OCI-LY7 (cell line): ENCODE measurements at regions not wholly inside any gene's neighbourhood (a gene's known extent, or its start where the extent isn't known, plus 50 kb on each side); places are given as distances from the start of the nearest gene placed in this dataset.

Experiments
- BruUV-seq: library from RNA; stranded (reverse); fragments of 400-500 nt; replicated peaks from 2 replicates; lab custom pipeline; 2021; lab: Mats Ljungman, UMichigan
- CTCF ChIA-PET: fragments of 300-600 bp; sonication (Branson Sonifier 250); formaldehyde crosslinking; loops from one replicate; lab custom pipeline; 2022; ENCODE audit warnings: antibody characterized with exemption; ENCODE audit not compliant: unreplicated experiment; lab: Charles Lee
- POLR2A ChIA-PET: fragments of 300-600 bp; sonication (Branson Sonifier 250); formaldehyde crosslinking; loops from one replicate; lab custom pipeline; 2022; ENCODE audit warnings: antibody characterized with exemption; lab: Charles Lee
- DNase-seq: peaks from one replicate; pipeline ENCODE4 v3.0.0-alpha.2; 2015; ENCODE audit warnings: low spot score
- H2AFZ ChIP-seq: fragments of 200-600 bp; sonication (generic), shearing (Covaris generic); 2 replicates; pipeline ENCODE4 v1.6.1; 2014; ENCODE audit warnings: mild to moderate bottlenecking, antibody characterized with exemption, low read length, moderate library complexity
- H3K27ac ChIP-seq: fragments of 200-600 bp; sonication (generic); 2 replicates; pipeline ENCODE4 v1.5.1; 2014; ENCODE audit warnings: mixed run types, low read depth, mild to moderate bottlenecking, moderate library complexity, low read length, inconsistent platforms; ENCODE audit not compliant: poor library complexity, severe bottlenecking
- H3K36me3 ChIP-seq: fragments of 200-600 bp; sonication (generic); 2 replicates; pipeline ENCODE4 v1.6.1; 2014; ENCODE audit warnings: mild to moderate bottlenecking, antibody characterized with exemption, low read length, moderate library complexity, mixed read lengths; ENCODE audit not compliant: insufficient read depth
- H3K4me1 ChIP-seq: fragments of 200-600 bp; sonication (generic); 2 replicates; pipeline ENCODE4 v1.5.1; 2014; ENCODE audit warnings: mild to moderate bottlenecking, low read length; ENCODE audit not compliant: insufficient read depth, poor library complexity, severe bottlenecking
- H3K4me2 ChIP-seq: fragments of 200-600 bp; sonication (generic); 2 replicates; pipeline ENCODE4 v1.6.1; 2014; ENCODE audit warnings: mild to moderate bottlenecking, low read length
- H3K4me3 ChIP-seq: fragments of 200-600 bp; sonication (generic); 2 replicates; pipeline ENCODE4 v1.5.1; 2014; ENCODE audit warnings: mild to moderate bottlenecking, low read depth, low read length; ENCODE audit not compliant: poor library complexity, severe bottlenecking
- H3K79me2 ChIP-seq: fragments of 200-600 bp; sonication (generic); 2 replicates; pipeline ENCODE4 v1.6.1; 2016; ENCODE audit warnings: low read depth, mild to moderate bottlenecking, low read length, moderate library complexity, mixed read lengths; ENCODE audit not compliant: insufficient read depth
- H3K9me2 ChIP-seq: fragments of 200-600 bp; sonication (generic); 2 replicates; pipeline ENCODE4 v1.6.1; 2016; ENCODE audit warnings: mild to moderate bottlenecking, low read length, mixed read lengths; ENCODE audit not compliant: insufficient read depth
- H3K9me3 ChIP-seq: fragments of 200-600 bp; sonication (generic); 2 replicates; pipeline ENCODE4 v1.6.1; 2014; ENCODE audit warnings: mild to moderate bottlenecking, mixed run types, low read length, mixed read lengths
- H4K20me1 ChIP-seq: fragments of 200-600 bp; sonication (generic); 2 replicates; pipeline ENCODE4 v1.6.1; 2014; ENCODE audit warnings: mild to moderate bottlenecking, antibody characterized with exemption, low read length, moderate library complexity, mixed read lengths; ENCODE audit not compliant: insufficient read depth
- EZH2phosphoT487 ChIP-seq: fragments of 200-600 bp; sonication (generic); IDR thresholded peaks from 2 replicates; pipeline ENCODE4 v1.6.1; 2018; ENCODE audit warnings: low read depth, borderline replicate concordance, mild to moderate bottlenecking, mixed run types, antibody characterized with exemption, low read length, moderate library complexity, mixed read lengths
- intact Hi-C: fragments of 100-400 bp; cut with micrococcal nuclease; formaldehyde crosslinking; loops from one replicate; pipeline ENCODE4 v1.10.0; 2022; ENCODE audit not compliant: unreplicated experiment
- TF ChIP-seq, protein P1 (sequence below): fragments of 200-600 bp; sonication (generic); conservative IDR thresholded peaks from 2 replicates; pipeline ENCODE4 v1.5.1; 2014; ENCODE audit warnings: mild to moderate bottlenecking, antibody characterized with exemption, low read length, moderate library complexity, mixed read lengths

DNA sequence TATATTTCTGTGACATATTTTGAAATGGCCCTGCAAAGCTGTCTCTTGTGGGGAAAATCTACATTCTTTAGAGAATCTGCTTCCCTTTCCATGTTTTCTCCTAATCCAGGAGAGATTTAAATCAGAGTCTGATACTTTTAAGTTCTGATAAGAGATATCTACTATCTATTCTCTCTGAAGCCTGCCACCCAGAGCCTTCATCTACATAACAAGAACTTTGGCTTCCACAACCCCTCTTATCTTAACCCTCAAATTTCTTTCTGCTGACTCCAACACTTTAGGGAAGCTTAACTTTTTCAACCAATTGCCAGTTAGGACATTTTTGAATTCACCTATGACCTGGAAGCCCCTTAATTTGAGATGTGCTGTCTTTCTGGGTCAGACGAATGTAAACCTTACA is 965.2 kb downstream of the TBC1D22A start:
- H3K4me2 ChIP-seq: no peak overlapping the region
- TF ChIP-seq, protein P1, sequence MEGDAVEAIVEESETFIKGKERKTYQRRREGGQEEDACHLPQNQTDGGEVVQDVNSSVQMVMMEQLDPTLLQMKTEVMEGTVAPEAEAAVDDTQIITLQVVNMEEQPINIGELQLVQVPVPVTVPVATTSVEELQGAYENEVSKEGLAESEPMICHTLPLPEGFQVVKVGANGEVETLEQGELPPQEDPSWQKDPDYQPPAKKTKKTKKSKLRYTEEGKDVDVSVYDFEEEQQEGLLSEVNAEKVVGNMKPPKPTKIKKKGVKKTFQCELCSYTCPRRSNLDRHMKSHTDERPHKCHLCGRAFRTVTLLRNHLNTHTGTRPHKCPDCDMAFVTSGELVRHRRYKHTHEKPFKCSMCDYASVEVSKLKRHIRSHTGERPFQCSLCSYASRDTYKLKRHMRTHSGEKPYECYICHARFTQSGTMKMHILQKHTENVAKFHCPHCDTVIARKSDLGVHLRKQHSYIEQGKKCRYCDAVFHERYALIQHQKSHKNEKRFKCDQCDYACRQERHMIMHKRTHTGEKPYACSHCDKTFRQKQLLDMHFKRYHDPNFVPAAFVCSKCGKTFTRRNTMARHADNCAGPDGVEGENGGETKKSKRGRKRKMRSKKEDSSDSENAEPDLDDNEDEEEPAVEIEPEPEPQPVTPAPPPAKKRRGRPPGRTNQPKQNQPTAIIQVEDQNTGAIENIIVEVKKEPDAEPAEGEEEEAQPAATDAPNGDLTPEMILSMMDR: no peak
- no peak for TF ChIP-seq EZH2phosphoT487
- H3K4me3 ChIP-seq: no peak overlapping the region
- POLR2A ChIA-PET: no interaction called here
- no peak overlapping the region for H3K27ac ChIP-seq
- no peaks in the 10 kb centered on the region for H3K36me3 ChIP-seq
- no peak overlapping the region for H2AFZ ChIP-seq
- no peaks in the 10 kb centered on the region for H4K20me1 ChIP-seq
- H3K4me1 ChIP-seq: no peaks in the 10 kb centered on the region
- CTCF ChIA-PET: no interaction called here
- BruUV-seq: no TSS peak
- intact Hi-C loops: no loop called here
- no peaks in the 10 kb centered on the region for H3K9me2 ChIP-seq
- H3K9me3 ChIP-seq: peaks cover 6% of the 10 kb centered on the region; the same call in 1 of the 2 replicates
- H3K79me2 ChIP-seq: no peaks in the 10 kb centered on the region
- DNase-seq: no peak

DNA sequence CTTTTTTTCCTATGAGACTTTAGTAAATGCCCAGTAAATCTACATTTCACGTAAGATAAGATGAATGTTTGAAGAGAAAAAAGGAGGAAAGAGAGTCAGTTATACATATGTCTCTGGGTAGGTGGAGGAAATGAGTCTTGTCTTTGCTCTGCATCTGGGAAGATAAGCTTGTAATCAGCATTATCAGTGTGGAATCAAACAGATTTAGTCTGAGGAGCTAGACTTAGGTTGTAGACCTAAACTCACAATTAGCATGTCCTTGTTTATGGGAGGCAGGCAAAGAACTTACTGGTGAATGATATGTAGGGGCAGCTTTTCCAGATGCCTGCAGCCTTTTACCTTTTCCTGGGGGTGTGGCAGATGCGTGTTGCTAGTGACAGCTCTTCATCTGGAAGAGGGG is 962.3 kb downstream of the TBC1D22A start:
- intact Hi-C loops: no loop called here
- H4K20me1 ChIP-seq: no peaks in the 10 kb centered on the region
- POLR2A ChIA-PET: no interaction called here
- no peaks in the 10 kb centered on the region for H3K79me2 ChIP-seq
- no peaks in the 10 kb centered on the region for H3K36me3 ChIP-seq
- no peak for DNase-seq
- H3K9me2 ChIP-seq: no peaks in the 10 kb centered on the region
- no peak overlapping the region for H2AFZ ChIP-seq
- H3K4me1 ChIP-seq: no peaks in the 10 kb centered on the region
- no peaks in the 10 kb centered on the region; the same call in 1 of the 2 replicates for H3K9me3 ChIP-seq
- no TSS peak for BruUV-seq
- no peak overlapping the region for H3K27ac ChIP-seq
- no peak for TF ChIP-seq EZH2phosphoT487
- TF ChIP-seq, protein P1: no peak
- no peak overlapping the region for H3K4me3 ChIP-seq
- CTCF ChIA-PET: no interaction called here
- no peak overlapping the region for H3K4me2 ChIP-seq

DNA sequence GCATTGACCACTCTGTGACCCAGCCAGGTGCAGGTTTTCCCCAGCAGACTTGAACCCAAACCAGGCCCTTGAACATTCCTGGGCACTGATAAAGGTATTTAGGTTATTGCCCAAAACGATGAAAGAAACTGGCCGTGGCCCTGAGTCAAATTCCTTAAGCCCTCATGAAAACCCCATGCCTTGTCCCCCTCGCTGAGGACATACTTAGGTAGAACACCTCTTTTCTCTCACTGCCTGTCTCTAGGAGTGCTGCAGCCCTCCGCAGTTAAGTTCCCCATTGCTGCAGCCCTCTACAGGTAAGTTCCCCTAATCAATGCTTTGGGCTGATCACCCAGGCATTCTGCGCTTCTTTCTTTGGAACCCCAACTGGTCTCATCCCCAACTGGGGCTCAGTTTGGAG is 961.6 kb downstream of the TBC1D22A start:
- no peaks in the 10 kb centered on the region for H3K9me2 ChIP-seq
- no peaks in the 10 kb centered on the region for H3K4me1 ChIP-seq
- BruUV-seq: no TSS peak
- no peaks in the 10 kb centered on the region for H3K36me3 ChIP-seq
- H3K79me2 ChIP-seq: no peaks in the 10 kb centered on the region
- H2AFZ ChIP-seq: no peak overlapping the region
- no peak overlapping the region for H3K4me2 ChIP-seq
- no peak overlapping the region for H3K4me3 ChIP-seq
- no peaks in the 10 kb centered on the region for H4K20me1 ChIP-seq
- no peak for DNase-seq
- ChIA-PET CTCF (no interaction called here), POLR2A (no interaction called here)
- H3K9me3 ChIP-seq: no peaks in the 10 kb centered on the region
- no peak for TF ChIP-seq EZH2phosphoT487
- TF ChIP-seq, protein P1: no peak
- intact Hi-C loops: no loop called here
- no peak overlapping the region for H3K27ac ChIP-seq
